HG02885 (cell line): ENCODE measurements at regions not wholly inside any gene's neighbourhood (a gene's known extent, or its start where the extent isn't known, plus 50 kb on each side); places are given as distances from the start of the nearest gene placed in this dataset.
"Not testable (repeated sequence)": the region's sequence is repeated elsewhere in the genome, so short reads cannot be mapped to it uniquely, and the experiment has no call there.

Source experiments
- ATAC-seq: cut with Tn5 transposase; IDR thresholded peaks from one replicate; pipeline ENCODE4 v1.9.1; 2021; ENCODE audit warnings: mild to moderate bottlenecking; ENCODE audit not compliant: unreplicated experiment, poor library complexity

- no peak for ATAC-seq
Measured at GRCh38 chr10:21296575-21297355, 228.7 kb downstream of the SKIDA1 start.

- ATAC-seq = no peak
Measured at GRCh38 chr10:21293518-21294356, 231.7 kb downstream of the SKIDA1 start.

GRCh38 chr10:21292763-21293517 lies 232.5 kb downstream of the SKIDA1 start:
- ATAC-seq = no peak

- no peak for ATAC-seq
Measured at GRCh38 chr10:21290499-21291160, 234.9 kb downstream of the SKIDA1 start.

GRCh38 chr10:21289961-21290360 lies 235.5 kb downstream of the SKIDA1 start:
- no peak for ATAC-seq

GRCh38 chr10:21289271-21289670 lies 236.2 kb downstream of the SKIDA1 start:
- ATAC-seq = no peak

GRCh38 chr10:21285742-21286331 lies 239.6 kb downstream of the SKIDA1 start:
- ATAC-seq = no peak

GRCh38 chr10:21285207-21285606 lies 240.3 kb downstream of the SKIDA1 start:
- no peak for ATAC-seq

GRCh38 chr10:21284301-21284700 lies 241.2 kb downstream of the SKIDA1 start:
- ATAC-seq = no peak

GRCh38 chr10:21283053-21283452 lies 242.4 kb downstream of the SKIDA1 start:
- ATAC-seq = not testable (repeated sequence)

- no peak for ATAC-seq
Measured at GRCh38 chr10:21281765-21282484, 243.6 kb downstream of the SKIDA1 start.

- no peak for ATAC-seq
Measured at GRCh38 chr10:21280971-21281572, 244.4 kb downstream of the SKIDA1 start.

- ATAC-seq = no peak
Measured at GRCh38 chr10:21280037-21280436, 245.4 kb downstream of the SKIDA1 start.

GRCh38 chr10:21279217-21279575 lies 246.3 kb downstream of the SKIDA1 start:
- no peak for ATAC-seq

- ATAC-seq = peak; percentile 98
Measured at GRCh38 chr10:21278491-21279216, 246.8 kb downstream of the SKIDA1 start.

- ATAC-seq = no peak
Measured at GRCh38 chr10:21273400-21273968, 252.0 kb downstream of the SKIDA1 start.

GRCh38 chr10:21272643-21273399 lies 252.7 kb downstream of the SKIDA1 start:
- no peak for ATAC-seq
